Hepatocyte (in vitro differentiated cells): ENCODE measurements at regions not wholly inside any gene's neighbourhood (a gene's known extent, or its start where the extent isn't known, plus 50 kb on each side); places are given as distances from the start of the nearest gene placed in this dataset. TPM values are rescaled to one million over a fixed set of nuclear protein-coding genes. Genes with fewer than 3 reads are reported as not detected.

Source experiments
- DNase-seq: peaks from one replicate; pipeline ENCODE4 v3.0.0-alpha.2; 2016; ENCODE audit warnings: low spot score
- H2AFZ ChIP-seq: fragments of 200-600 bp; sonication (generic); 2 replicates; pipeline ENCODE4 v1.6.0; 2016; ENCODE audit warnings: antibody characterized with exemption, mild to moderate bottlenecking
- H3K27ac ChIP-seq: fragments of 200-600 bp; sonication (generic); 2 replicates; pipeline ENCODE4 v1.5.1; 2016; ENCODE audit warnings: mild to moderate bottlenecking
- H3K27me3 ChIP-seq: fragments of 200-600 bp; sonication (generic); 2 replicates; pipeline ENCODE4 v1.6.1; 2016
- H3K36me3 ChIP-seq: fragments of 200-600 bp; sonication (generic); replicated peaks from 2 replicates; pipeline ENCODE4 v1.5.1; 2016; ENCODE audit warnings: low read depth; ENCODE audit not compliant: insufficient read depth
- H3K4me1 ChIP-seq: fragments of 200-600 bp; sonication (generic); 2 replicates; pipeline ENCODE4 v1.5.1; 2016; ENCODE audit warnings: mild to moderate bottlenecking, moderate library complexity; ENCODE audit not compliant: insufficient read depth
- H3K4me2 ChIP-seq: fragments of 200-600 bp; sonication (generic); 2 replicates; pipeline ENCODE4 v1.6.0; 2016
- H3K4me3 ChIP-seq: fragments of 200-600 bp; sonication (generic); 2 replicates; pipeline ENCODE4 v1.5.1; 2016; ENCODE audit warnings: mild to moderate bottlenecking
- H3K79me2 ChIP-seq: fragments of 200-600 bp; sonication (generic); 2 replicates; pipeline ENCODE4 v1.6.0; 2017; ENCODE audit warnings: mild to moderate bottlenecking
- H3K9me2 ChIP-seq: fragments of 200-600 bp; sonication (generic); replicated peaks from 2 replicates; pipeline ENCODE4 v1.6.0; 2017; ENCODE audit warnings: mild to moderate bottlenecking; ENCODE audit not compliant: insufficient read depth
- H3K9me3 ChIP-seq: fragments of 200-600 bp; sonication (generic); 2 replicates; pipeline ENCODE4 v1.5.1; 2016; ENCODE audit warnings: low read depth, mild to moderate bottlenecking
- H4K20me1 ChIP-seq: fragments of 200-600 bp; sonication (generic); 2 replicates; pipeline ENCODE4 v1.6.0; 2016; ENCODE audit warnings: mild to moderate bottlenecking; ENCODE audit not compliant: insufficient read depth, poor library complexity, severe bottlenecking
- EZH2 ChIP-seq: fragments of 200-600 bp; sonication (generic); IDR thresholded peaks from 2 replicates; pipeline ENCODE4 v1.6.1; 2016; ENCODE audit warnings: antibody characterized with exemption, mild to moderate bottlenecking, borderline replicate concordance
- EZH2phosphoT487 ChIP-seq: fragments of 200-600 bp; sonication (generic); IDR thresholded peaks from one replicate; pipeline ENCODE4 v1.6.1; 2018; ENCODE audit warnings: antibody characterized with exemption, mild to moderate bottlenecking, low read depth, moderate library complexity; ENCODE audit not compliant: unreplicated experiment, severe bottlenecking
- WGBS: methylation state at CpG from one replicate; pipeline ENCODE4 v1.1.6; 2016; ENCODE audit warnings: low lambda C conversion rate; ENCODE audit errors: missing lambda C conversion rate; 5-methylcytosine and 5-hydroxymethylcytosine counted together
- small RNA-seq: library from RNA; depleted of rRNA; stranded (forward); fragments of <200 nt; gene quantifications from one replicate; pipeline ENCODE3, GENCODE V24; 2014
- TF ChIP-seq, protein P1 (sequence below): fragments of 200-600 bp; sonication (generic); IDR thresholded peaks from 2 replicates; pipeline ENCODE4 v1.5.1; 2016; ENCODE audit warnings: antibody characterized with exemption, mild to moderate bottlenecking; ENCODE audit not compliant: poor library complexity

DNA sequence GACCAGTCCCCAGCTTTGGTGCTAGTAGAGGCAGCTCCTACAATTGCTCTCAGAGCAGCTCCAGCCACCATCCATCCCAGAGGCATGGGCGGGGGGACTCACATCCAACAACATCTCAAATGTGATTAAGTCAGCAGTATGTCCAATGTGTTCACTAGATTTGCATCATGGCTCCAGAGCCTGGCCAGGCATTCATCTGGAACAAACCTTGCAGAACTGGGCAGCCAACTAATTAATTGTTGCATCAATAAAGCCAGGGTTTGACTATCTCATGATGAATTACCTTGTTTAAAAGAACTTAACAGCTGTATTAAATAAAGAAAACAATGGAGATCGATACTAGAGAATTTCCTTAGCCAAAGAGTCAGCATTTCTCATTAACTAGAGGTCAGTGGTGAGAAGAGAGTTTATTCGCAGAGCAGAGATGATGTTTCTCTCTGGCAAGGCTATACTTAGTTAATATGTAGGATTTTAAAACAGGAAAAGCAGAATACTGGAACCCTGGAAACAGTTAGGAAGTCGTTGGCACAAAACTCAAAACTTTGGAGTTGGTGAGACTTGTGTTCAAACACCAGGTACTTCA lies 494.4 kb downstream of the GRIN2A start:
- WGBS = 77% methylated on average over 4 of the region's 4 CpGs
- Histone ChIP-seq H3K4me2 (no peak overlapping the region), H3K9me3 (no peaks in the 10 kb centered on the region), H3K9me2 (no peaks in the 10 kb centered on the region), H3K79me2 (no peaks in the 10 kb centered on the region), H3K36me3 (no peaks in the 10 kb centered on the region), H2AFZ (no peak overlapping the region), H4K20me1 (no peaks in the 10 kb centered on the region), H3K27ac (no peak overlapping the region), H3K4me1 (no peaks in the 10 kb centered on the region), H3K27me3 (peaks cover 3% of the 10 kb centered on the region), H3K4me3 (no peak overlapping the region)
- TF ChIP-seq, protein P1, sequence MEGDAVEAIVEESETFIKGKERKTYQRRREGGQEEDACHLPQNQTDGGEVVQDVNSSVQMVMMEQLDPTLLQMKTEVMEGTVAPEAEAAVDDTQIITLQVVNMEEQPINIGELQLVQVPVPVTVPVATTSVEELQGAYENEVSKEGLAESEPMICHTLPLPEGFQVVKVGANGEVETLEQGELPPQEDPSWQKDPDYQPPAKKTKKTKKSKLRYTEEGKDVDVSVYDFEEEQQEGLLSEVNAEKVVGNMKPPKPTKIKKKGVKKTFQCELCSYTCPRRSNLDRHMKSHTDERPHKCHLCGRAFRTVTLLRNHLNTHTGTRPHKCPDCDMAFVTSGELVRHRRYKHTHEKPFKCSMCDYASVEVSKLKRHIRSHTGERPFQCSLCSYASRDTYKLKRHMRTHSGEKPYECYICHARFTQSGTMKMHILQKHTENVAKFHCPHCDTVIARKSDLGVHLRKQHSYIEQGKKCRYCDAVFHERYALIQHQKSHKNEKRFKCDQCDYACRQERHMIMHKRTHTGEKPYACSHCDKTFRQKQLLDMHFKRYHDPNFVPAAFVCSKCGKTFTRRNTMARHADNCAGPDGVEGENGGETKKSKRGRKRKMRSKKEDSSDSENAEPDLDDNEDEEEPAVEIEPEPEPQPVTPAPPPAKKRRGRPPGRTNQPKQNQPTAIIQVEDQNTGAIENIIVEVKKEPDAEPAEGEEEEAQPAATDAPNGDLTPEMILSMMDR = no peak
- TF ChIP-seq EZH2 (no peak), EZH2phosphoT487 (no peak)
- DNase-seq = no peak

DNA sequence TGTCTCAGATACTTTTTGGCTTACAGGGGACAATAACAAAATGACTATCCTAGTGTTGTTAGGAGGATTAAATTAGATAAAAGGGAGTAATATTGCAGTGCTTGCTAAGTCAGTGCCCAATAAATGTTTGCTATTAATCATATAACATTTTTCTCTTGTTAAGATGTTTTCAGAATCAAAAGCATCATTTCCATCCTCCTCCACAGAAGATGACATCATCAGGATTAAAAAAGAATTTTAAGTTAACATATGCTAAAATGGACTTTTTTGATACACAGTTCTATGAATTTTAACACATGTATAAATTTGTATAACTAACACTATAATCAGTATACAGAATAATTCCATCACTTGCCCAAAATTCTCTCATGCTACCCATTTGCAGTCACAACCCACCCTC lies 492.6 kb downstream of the GRIN2A start:
- Histone ChIP-seq H4K20me1 (no peaks in the 10 kb centered on the region), H3K9me3 (no peaks in the 10 kb centered on the region), H3K27ac (no peak overlapping the region), H2AFZ (no peak overlapping the region), H3K27me3 (no peaks in the 10 kb centered on the region), H3K9me2 (no peaks in the 10 kb centered on the region), H3K4me3 (no peak overlapping the region), H3K36me3 (no peaks in the 10 kb centered on the region), H3K4me1 (no peaks in the 10 kb centered on the region), H3K4me2 (no peak overlapping the region), H3K79me2 (no peaks in the 10 kb centered on the region)
- no peak for TF ChIP-seq EZH2
- no peak for TF ChIP-seq EZH2phosphoT487
- TF ChIP-seq, protein P1 = no peak
- no peak for DNase-seq

DNA sequence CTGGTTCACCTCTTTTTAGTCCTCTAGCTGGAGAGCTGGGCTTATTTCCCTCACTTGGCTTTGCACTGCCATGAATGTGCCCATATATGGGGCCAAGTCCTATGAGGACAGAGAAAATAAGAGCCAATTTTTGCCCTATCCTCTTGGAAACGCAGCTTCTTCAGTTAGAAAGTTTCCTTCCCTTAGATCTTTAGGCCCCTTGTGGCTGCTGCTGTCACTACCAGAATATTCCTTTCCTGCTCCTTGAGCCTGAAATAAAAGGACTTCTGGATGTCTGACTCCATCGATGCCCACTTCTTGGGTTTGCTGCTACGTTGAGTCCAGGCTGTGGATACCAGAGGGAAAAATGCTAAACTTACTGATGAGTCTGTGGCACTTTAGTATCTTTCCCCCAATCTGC lies 487.1 kb downstream of the GRIN2A start:
- H3K9me3 ChIP-seq = no peaks in the 10 kb centered on the region
- H3K36me3 ChIP-seq = no peaks in the 10 kb centered on the region
- H3K79me2 ChIP-seq = no peaks in the 10 kb centered on the region
- H3K4me1 ChIP-seq = no peaks in the 10 kb centered on the region
- TF ChIP-seq EZH2 (no peak), EZH2phosphoT487 (no peak)
- TF ChIP-seq, protein P1 = no peak
- no peak overlapping the region for H3K4me2 ChIP-seq
- no peaks in the 10 kb centered on the region for H3K9me2 ChIP-seq
- H3K4me3 ChIP-seq = no peak overlapping the region
- no peak overlapping the region for H2AFZ ChIP-seq
- WGBS = 84% methylated on average over 3 of the region's 3 CpGs
- H3K27ac ChIP-seq = no peak overlapping the region
- H4K20me1 ChIP-seq = no peaks in the 10 kb centered on the region
- H3K27me3 ChIP-seq = no peaks in the 10 kb centered on the region
- DNase-seq = no peak

Small RNA genes lying in the stretch of these regions (small RNA-seq; reads per million reads assigned to genes)
- gene RNA5SP403 (not detected), gene RNA5SP404 (not detected)
